NK-92 treated with Interleukin-12 subunit alpha and Interleukin-12 subunit beta, amount 100 ng/mL, for 24 hours (cell line): ENCODE measurements at regions not wholly inside any gene's neighbourhood (a gene's known extent, or its start where the extent isn't known, plus 50 kb on each side); places are given as distances from the start of the nearest gene placed in this dataset.

ENCODE experiments used
- DNase-seq: peaks from one replicate; lab custom pipeline; 2025; lab: John Stamatoyannopoulos, UW

DNA sequence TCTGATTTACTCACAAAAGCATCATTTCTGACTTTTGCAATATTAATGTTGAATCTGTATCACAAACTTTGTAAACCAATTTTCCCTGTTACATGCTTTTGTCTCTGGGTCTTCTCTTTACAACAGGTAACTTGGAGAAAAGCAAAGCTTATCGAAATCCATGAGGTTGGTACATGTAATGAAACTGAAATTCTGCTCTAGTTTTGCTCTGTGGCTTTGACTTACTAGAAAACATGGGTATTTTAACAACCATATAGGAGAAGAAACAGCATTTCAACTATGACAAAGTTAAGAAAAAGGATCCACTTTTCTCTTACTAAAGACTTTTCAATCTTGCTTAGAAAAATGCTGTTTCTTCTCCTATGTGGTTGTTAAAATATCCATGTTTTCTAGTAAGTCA lies 645.8 kb downstream of the STIM2 start:
- no peak for DNase-seq

DNA sequence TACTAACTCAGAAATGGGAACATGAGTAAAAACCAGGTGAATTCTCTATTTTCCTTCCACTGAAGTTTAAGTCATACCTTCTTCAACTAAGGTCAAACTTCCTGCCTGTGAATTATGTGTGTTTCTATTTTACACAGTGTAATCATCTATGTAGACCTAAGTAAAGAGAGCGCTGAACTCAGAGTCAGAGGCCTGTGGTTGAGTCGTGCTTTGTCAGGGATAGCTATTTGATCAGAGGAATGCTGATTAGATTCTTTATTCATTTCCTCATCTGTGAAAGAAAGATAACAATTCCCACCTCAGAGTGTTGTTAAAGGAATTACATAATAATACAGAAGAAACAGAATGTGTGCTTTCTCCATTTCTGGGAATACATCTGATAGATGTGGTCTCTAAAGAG lies 654.1 kb downstream of the STIM2 start:
- DNase-seq = no peak

DNA sequence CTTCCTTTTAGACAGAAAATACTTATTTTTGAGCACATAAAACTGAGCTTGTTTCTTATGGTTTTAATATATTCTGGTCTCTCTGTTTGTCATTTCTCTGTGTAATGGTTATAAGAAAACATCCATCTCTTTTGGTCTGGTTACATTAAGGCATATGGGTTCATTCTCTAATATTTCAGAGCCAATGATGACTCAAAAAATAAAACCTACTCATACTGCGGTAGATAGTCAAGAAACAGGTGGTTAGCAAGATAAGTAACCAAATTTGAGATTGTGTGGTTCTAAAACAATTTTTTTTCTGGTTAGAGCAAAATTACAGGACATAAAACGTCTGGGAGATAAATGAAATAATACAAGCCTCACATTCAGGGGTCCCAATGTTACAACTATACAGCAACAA lies 654.5 kb downstream of the STIM2 start:
- no peak for DNase-seq

DNA sequence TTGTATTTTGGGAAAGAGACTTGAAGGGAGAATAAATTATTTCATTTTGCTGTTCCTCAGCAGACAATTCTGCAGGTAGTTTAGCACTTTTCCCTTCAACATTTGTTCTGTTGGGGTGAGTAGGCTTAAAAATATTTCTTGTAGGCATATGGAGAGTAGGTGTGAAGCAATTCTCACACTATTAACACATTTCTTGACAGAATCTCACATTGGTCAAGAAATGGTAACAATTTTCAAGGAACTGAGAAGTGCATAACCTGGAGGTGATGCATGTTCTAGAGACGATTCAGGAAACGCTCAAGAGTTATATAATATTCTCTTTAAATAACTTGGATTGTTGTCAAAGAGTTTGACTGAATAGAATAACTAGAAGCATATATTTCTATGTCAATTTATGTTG lies 658.2 kb downstream of the STIM2 start:
- no peak for DNase-seq

DNA sequence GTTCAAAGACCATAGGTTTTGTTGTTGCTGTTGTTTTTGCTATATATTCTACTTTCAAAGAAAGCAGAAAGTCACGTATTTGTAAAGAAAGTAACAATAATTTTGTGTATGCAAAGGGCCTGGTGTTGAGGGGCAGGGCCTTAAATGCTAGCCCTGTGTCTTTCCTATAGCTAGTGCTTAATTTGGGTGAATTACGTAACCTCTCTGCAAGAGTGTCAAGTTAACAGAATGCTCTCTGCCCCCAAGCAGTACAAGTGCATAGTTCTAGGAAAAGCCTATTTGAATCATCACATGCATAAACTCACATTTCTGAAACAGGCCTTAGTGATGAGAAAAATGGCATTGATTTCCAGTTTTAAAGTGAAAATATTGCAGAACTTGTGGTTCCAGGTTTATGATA lies 663.6 kb downstream of the STIM2 start:
- no peak for DNase-seq

DNA sequence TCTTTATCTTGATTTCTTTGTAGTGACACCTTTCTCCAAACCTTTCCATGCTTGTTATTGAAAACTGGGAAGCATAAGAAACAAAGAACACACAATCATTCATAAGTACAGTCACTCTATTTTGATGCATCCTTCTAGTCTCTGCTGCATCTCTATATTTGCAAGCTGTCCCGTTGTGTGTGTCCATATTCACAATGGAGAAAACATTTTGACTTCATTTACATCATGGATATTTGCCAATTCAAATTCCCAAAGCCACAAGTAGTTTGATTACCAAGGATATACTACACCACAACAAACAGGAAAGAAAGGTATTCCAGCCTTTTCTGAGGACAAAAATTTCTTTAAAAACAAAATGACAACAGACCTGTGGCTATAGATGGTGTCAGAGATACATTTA lies 673.8 kb downstream of the STIM2 start:
- no peak for DNase-seq

DNA sequence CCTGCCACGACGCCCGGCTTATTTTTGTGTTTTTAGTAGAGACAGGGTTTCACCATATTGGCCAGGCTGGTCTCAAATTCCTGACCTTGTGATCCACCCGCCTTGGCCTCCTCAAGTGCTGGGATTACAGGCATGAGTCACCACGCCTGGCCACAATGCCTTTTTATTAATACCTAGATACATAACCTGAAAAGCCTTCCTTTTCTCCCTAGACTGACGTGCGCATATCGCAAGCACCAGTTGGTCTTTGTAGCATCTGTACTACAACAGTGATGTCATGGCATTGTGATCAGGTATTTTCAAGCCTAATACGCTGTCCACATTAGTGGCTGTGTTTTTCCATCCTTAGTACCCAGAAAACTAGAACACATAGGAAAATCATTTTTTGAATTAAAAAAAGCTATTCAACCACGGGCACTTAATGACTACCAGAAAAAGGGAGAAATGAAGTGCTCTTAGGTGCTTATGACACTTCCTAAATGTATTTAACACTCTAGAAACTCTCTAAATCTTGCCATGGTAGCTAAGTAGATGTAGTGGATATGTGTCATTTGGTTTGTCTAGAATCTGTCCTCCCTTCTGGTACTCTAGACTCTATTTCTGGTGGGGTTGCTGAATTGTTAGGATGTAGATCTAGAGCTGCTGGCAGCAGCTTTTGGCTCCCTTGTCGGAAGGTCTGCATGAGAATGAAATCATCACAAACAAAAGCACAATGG lies 707.8 kb downstream of the STIM2 start:
- DNase-seq = no peak

DNA sequence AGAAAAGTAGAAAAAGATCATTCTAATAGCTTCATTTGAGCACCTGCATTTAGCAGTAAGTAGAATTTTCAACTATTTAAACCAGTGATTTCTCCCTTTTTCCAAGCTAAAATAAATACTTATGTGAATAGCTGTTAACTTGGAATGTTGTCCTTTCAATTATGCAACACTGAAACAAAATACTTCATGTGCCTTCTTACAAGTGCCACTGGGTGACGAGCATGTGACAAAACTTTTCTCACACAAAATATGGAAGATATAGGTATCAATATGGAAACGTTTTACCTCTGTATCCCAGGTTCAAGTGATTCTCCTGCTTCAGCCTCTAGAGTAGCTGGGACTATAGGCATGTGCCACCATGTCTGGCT lies 708.3 kb downstream of the STIM2 start:
- no peak for DNase-seq

DNA sequence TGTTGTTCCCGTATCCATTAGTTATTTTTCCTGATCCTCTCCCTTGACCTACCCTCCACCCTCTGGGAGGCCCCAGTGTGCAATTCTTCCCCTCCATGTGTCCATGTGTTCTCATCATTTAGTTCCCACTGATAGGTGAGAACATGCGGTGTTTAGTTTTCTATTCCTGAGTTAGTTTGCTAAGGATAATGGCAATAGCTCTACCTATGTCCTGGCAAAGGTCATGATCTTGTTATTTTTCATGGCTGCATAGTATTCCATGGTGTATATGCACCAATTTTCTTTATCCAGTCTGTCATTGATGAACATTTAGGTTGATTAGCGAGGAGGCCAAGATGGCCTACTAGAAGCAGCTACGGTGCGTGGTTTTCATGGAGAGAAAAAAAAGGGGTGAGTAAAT lies 714.1 kb downstream of the STIM2 start:
- no peak for DNase-seq

DNA sequence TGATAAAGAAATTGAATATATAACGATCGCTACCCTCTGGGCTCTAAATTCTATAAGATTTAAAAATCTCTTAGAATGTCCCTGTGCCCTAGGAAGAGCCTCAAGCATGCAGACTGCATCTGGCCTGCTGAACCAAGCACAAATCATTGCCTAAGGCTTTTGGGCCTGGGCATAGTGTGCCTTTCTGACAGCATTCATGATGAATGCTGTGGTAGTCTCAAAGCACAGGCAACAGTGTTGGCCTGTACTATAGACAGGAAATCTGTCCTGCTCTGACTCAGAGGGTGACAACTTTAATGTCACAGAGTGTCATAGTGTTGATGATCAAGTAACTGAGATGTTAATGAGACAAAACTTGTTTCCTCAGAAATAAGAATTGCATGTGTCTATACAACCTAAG lies 717.3 kb downstream of the STIM2 start:
- no peak for DNase-seq

DNA sequence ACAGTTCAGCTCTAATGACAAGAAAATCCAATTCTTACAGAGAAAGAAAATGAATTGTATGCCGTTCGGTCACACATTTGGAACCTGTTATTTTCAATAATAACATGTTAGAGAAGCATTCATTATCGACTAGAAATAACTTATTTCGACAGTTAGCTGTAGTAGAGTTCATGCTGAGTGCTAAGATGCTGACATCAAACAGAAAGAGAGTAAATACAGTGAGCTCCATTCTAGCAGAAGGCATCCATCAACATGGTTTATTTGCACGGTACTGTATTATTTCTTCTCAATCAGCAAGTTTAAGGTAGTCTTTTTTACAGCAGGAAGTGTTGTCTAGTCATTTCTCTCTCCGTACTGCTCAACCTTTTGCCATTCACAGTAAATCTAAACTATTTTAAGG lies 732.1 kb downstream of the STIM2 start:
- no peak for DNase-seq

DNA sequence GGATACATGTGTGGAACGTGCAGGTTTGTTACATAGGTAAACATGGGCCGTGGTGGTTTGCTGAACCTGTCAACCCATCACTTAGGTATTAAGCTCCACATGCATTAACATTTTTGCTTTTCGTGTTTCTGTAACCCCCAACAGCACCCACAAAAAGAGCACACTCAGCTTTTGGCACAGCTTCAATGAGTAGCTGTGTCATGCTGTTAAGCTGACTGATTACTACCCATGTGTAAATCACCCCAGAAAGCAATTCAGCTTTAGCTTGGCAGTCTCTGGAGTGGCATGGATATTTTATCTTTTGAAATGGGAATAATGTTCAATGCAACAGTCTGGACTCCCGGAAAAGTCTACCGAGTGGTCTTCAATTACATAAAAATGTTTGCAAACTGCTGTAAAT lies 734.3 kb downstream of the STIM2 start:
- no peak for DNase-seq

DNA sequence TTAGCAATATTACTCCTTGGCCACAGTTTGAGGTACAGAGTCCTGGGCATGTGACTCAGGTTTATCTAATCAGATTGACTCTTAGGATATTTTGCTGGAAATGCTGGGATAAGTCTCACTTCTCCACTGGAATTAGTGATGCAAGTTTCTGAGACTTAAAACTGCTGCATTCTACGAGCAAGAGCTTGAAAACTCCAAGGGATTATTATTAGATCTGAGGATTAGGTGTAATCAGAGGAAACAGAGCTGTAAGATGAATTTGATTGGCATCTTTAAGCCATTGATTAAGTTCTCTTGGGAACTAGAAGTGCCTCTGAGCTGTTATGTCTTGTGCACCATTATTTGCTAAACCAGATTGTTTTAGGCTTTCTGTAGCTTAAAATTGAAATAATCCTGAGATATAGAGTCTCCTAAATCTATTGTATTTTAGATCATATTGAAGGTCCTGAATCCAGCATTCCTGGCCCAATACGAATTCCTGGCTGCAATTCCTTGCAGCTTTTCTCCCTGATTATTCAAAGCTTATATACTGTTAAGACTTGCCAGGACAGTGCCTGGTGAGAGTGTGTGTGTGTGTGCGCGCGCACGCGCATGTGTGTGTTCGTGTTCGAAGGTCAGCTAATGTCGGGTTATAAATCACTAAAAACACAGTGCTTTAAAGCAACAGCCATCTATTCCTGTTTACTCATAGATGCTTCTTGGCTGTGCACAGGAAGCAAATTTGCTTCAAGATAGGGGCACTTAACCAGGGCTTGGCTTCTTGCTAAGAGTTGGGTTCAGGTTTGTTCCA lies 735.1 kb downstream of the STIM2 start:
- no peak for DNase-seq

DNA sequence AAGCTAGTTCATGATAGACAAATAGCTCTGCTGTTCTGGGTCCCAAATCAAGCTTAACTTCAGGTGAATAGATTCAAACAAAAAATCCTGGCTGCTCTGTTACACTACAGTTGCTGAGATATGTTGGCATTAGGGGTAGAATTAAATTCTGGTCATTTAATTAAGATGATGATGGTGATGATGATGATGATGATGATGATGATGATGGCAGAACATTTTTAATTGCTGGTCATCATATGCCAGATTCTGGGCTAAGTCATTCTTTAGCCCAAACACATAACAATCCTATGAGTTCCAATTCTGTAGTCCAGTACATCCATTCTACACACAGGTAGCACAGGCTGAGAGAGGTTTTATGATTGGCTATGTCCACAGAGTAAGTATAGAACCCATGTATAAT lies 741.5 kb downstream of the STIM2 start:
- DNase-seq = no peak

DNA sequence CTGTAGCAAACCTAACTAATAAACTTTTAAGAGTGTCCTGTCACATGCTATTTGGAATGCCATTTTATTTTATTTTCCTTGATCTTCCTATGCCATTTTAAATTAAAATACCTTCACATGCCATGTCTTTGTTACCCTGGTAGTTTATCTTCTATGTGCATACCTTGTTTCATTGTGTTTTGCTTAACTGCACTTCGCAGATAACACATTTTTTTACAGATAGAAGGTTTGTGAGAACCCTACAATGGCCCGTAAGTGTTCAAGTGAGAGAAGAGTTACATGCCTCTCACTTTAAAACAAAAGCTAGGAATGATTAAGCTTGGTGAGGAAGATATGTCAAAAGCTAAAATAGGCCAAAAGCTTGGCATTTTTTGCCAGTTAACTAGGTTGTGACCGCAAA lies 744.1 kb downstream of the STIM2 start:
- DNase-seq = no peak

DNA sequence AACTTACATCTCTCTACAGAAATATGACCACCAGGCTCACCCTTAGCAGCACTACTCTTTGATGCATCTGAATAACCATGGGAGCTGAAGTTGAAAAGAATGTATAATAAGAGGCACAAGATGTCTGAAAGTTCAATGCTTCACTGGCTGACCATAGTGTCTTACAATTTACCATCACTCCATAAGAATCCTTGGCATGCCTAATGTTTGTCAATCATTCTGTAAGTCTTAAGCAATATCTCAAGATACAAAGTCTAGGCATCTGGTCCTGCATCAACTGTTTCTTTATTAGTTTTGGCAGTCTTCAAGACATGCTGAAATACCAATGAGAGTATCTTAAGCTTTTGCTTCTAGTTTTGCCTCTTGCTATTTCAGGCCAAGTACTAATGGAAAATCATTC lies 755.5 kb downstream of the STIM2 start:
- no peak for DNase-seq

DNA sequence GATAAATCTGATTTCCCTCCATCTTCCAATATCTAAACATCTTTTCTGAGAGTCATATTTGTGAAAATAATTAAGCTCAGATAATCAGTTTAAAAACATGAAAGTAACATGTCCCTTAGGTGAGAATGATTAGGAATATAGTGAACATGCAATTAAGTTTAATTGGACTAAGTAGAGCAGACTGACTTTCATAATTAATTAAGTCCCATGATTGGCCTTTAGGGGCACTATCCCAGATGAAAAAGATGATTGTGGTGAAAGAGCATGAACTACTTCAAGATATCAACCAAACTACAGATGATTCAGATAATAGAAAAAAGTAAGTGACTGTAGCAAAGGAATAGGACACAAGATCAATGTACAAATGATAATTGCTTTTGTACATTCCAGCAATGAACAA lies 758.8 kb downstream of the STIM2 start:
- no peak for DNase-seq

DNA sequence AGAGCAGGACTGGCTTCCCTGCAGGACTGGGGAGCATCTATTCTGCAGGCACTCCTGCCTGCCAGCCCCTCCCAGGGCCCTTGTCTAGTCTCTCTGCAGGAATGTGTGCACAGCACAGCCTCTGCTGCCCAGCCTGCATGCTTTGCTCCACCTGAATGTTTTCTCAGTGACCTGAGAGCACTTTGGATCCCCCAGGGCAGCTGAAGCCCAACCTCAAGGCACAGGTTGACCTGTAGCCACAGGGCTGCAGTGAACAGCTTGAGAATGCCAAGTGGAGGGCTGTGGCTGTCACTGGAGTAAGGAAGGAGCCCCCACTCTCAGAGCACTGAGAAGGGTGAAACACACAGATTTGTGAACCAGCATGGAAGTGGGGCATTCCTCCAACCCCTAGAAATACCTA lies 760.2 kb downstream of the STIM2 start:
- DNase-seq = no peak

DNA sequence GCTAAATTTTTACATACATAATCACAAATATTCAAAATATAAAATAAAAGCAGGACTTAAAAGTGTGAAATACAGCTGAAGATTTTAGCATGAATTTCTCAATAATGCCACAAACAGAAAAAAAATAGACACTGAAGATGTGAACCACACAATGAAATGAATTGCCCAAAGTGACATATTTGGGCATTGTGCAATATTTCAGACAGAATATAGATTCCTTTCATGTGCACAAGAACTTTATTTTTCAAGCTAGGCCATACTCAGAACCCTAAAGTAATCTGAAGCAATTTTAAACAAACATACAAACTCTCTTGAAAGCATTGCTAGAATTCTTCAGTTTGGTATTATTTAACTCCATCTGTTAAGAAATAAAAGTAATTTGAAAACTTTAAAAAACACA lies 764.1 kb downstream of the STIM2 start:
- no peak for DNase-seq

DNA sequence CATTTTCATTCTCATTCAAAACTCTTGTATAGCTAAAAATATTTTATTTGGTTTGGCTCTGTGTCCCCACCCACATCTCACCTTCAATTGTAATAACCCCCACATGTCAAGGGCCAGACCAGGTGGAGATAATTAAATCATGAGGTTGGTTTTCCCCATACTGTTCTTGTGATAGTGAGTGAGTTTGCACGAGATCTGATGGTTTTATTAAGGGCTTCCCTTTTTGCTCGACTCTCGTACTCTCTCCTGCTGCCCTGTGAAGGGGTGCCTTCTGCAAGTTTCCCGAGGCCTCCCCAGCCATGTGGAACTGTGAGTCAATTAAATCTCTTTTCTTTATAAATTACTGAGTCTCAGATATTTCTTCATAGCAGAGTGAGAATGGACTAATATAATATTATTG lies 768.0 kb downstream of the STIM2 start:
- DNase-seq = no peak

DNA sequence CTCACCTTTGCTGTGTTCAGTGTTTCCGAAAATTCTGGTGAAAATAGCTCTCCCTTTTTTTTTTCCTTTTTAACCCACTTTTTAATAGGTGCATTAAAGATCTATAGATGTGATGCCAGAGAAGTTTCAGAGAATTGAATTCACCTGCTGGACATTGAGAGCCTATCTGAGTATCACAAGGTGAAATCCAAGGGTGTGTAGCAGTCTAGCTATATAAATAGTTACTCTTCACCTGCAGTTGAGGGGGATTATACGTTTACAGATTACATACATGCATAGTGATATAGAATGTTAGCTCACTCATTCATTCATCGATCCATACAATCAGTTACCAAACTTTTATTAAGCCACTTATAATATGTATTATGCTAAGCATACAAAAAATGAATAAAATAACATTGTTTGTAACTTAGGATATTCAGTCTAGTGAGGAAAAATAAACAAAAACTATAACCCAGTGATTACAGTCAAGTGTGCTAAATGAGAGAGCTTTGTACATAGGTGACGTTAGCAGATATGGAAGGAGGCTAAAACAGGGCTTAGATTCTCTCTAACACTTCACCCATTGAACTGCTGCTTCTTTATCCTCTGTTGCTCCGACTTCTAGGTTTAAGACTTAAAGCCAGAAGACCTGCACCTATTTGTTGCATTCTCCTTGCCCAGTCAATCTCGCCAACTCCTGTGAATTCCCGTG lies 769.0 kb downstream of the STIM2 start:
- no peak for DNase-seq

DNA sequence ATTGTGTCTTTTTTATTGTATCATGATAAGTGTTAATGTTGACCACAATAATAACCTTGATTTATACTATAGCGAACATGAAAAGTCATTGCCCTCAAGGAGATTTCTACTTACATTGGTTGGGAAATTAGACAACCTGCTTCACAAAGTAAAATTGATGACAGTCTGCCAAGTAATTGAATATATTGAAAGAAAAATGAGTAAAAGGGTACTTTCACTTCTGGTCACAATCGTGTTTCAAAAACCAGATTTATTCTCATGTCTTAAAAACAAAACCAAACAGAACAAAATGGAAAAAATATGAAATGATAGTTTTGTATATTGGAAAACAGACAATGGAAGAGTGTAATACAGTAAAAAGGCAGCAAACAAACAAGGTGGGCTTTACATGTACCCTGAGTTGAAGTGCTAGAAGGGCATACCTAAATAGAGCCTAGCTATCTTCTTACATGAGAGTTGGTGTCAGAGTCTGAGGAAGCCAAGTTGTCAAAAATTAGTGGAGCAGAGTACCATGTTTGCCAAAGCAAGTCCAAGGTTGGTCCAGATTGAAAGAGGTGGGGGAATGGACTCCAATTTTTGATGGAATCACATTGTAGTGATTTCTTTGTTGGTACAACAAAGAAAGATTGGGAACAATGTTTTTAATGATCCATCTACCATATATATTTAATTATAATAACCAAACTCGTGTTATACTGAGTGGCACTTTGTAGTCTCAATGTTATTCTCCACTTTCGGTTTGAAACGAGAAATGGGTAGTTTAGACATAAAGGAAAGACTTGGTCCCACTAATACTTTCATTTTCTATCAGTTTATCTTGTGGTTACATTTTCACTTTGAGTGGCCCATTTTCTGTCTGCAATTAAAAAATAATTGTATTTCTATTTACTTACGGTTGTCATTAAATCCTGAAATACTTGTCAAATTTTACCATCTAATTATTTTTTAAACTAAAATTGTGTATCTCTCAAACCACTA lies 775.6 kb downstream of the STIM2 start:
- no peak for DNase-seq
